ENCODE measurements at regions not wholly inside any gene's neighbourhood (a gene's known extent, or its start where the extent isn't known, plus 50 kb on each side); places are given as distances from the start of the nearest gene placed in this dataset.

DNA sequence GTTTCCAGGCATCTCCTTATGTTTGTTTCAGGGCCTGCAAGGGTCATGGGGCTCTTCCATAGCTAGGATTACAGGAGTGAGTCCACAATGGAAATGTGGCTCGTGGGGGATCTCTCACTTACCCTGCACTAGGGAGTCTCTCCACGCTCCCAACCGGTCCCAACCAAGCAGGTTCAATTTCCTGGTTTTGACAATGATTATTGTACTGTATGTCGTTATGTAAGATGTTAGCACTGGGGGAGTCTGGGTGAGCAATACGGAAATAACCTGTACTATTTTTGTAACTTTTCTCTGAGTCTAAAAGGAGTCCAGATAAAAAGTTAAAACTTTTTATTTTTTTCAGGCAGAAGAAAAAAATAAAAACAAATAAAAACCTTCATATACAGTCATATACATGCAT, 325.7 kb upstream of the RGS6 start:
- no peak overlapping the region for H3K27ac ChIP-seq (ENCODE audit: insufficient read depth, low read length)
- dilution Hi-C loops (cut with HindIII; ENCODE audit: low sequenced_read_pairs, unreplicated experiment), result no loop called here

More for the DNA sequence above, 325.7 kb upstream of the RGS6 start:
- no peak overlapping the region for H3K4me2 ChIP-seq (ENCODE audit: low read depth, low read length)
- no TSS peak for BruUV-seq (replicated peaks)
- POLR2A ChIA-PET (ENCODE audit: unreplicated experiment), result no interaction called here
- H3K9me3 ChIP-seq (ENCODE audit: control insufficient read depth, insufficient read depth, low read length), result no peaks in the 10 kb centered on the region
- intact Hi-C loops (cut with micrococcal nuclease), result no loop called here
- no peak overlapping the region for H2BK15ac ChIP-seq (ENCODE audit: low read depth, low read length)
- no peak overlapping the region for H3K9ac ChIP-seq (ENCODE audit: low read depth, low read length)
- no peaks in the 10 kb centered on the region for H3K27me3 ChIP-seq (ENCODE audit: control insufficient read depth, insufficient read depth, low read length)
- no peak overlapping the region for H4K8ac ChIP-seq (ENCODE audit: low read depth in 2 of 2, low read length in 2 of 2)
- WGBS, 2 experiments (ENCODE audit: extremely low coverage in 2 of 2, insufficient read length in 1 of 2), result no CpG with 5 or more reads among the region's 5 CpGs
- ATAC-seq (ENCODE audit: low read depth) (no peak), DNase-seq (no peak)
- no peak overlapping the region for H4K5ac ChIP-seq (ENCODE audit: low read depth, low read length)
- no peak overlapping the region for H2AFZ ChIP-seq (replicated peaks; ENCODE audit: low read length, poor library complexity)
- H3K56ac ChIP-seq (ENCODE audit: extremely low read depth, insufficient read depth, low read length), result no peak overlapping the region
- peaks cover 4% of the 10 kb centered on the region; the same call in 1 of the 2 replicates for H3K9me1 ChIP-seq (ENCODE audit: insufficient read depth, low read length)
- peaks cover 3% of the 10 kb centered on the region; the same call in 1 of the 2 replicates for H4K20me1 ChIP-seq (ENCODE audit: insufficient read depth, low read length)
- no peak overlapping the region for H2BK20ac ChIP-seq (ENCODE audit: low read depth, low read length)
- H3K18ac ChIP-seq (ENCODE audit: low read depth, low read length), result no peak overlapping the region
- no peak overlapping the region for H3K14ac ChIP-seq (replicated peaks; ENCODE audit: low read depth, low read length)
- H2AK5ac ChIP-seq (ENCODE audit: low read depth, low read length), result no peak overlapping the region
- peaks cover 42 to 44% of the 10 kb centered on the region in 2 experiments for H3K79me1 ChIP-seq (ENCODE audit: low read depth in 1 of 2, low read length in 2 of 2)
- CTCF ChIA-PET, result no interaction called here
- no peak overlapping the region for H2AK9ac ChIP-seq (replicated peaks; ENCODE audit: low read depth, low read length, poor library complexity)
- 0 out of 2 replicates have a peak, but pooled peaks cover 2% of the 10 kb centered on the region for H3K36me3 ChIP-seq (ENCODE audit: control insufficient read depth, insufficient read depth, low read length)
- in situ Hi-C loops (cut with MboI; ENCODE audit: low sequenced_read_pairs), result no loop called here
- no peak overlapping the region for H3K4ac ChIP-seq (ENCODE audit: low read depth, low read length)
- no peak overlapping the region for H2BK5ac ChIP-seq (ENCODE audit: low read depth, low read length, poor library complexity, severe bottlenecking)
- H2BK120ac ChIP-seq (ENCODE audit: low read depth, low read length), result no peak overlapping the region
- no peak overlapping the region for H3K4me3 ChIP-seq (ENCODE audit: insufficient read depth, low read depth, low read length)
- no peak overlapping the region for H3K23ac ChIP-seq (ENCODE audit: low read depth, low read length)
- H4K91ac ChIP-seq (ENCODE audit: insufficient read depth, low read depth, low read length), result no peak overlapping the region
- no peaks in the 10 kb centered on the region for H3K4me1 ChIP-seq (ENCODE audit: control insufficient read depth, insufficient read depth, low read length)
- TF ChIP-seq MAFK (IDR thresholded peaks at IDR 0.05; ENCODE audit: low read depth, low read length) (no peak), RAD21 (IDR thresholded peaks at IDR 0.05; ENCODE audit: low read length) (no peak), POLR2A (IDR thresholded peaks at IDR 0.05; ENCODE audit: low read depth, low read length) (no peak), RFX5 (IDR thresholded peaks at IDR 0.05; ENCODE audit: low read depth, low read length) (no peak), CEBPB (IDR thresholded peaks at IDR 0.05; ENCODE audit: low read depth, low read length) (no peak), CHD1 (IDR thresholded peaks at IDR 0.05; ENCODE audit: low read depth, low read length) (no peak), ELK1 (IDR thresholded peaks at IDR 0.05; ENCODE audit: borderline replicate concordance, low read depth, low read length) (no peak)
- TF ChIP-seq, protein P1, sequence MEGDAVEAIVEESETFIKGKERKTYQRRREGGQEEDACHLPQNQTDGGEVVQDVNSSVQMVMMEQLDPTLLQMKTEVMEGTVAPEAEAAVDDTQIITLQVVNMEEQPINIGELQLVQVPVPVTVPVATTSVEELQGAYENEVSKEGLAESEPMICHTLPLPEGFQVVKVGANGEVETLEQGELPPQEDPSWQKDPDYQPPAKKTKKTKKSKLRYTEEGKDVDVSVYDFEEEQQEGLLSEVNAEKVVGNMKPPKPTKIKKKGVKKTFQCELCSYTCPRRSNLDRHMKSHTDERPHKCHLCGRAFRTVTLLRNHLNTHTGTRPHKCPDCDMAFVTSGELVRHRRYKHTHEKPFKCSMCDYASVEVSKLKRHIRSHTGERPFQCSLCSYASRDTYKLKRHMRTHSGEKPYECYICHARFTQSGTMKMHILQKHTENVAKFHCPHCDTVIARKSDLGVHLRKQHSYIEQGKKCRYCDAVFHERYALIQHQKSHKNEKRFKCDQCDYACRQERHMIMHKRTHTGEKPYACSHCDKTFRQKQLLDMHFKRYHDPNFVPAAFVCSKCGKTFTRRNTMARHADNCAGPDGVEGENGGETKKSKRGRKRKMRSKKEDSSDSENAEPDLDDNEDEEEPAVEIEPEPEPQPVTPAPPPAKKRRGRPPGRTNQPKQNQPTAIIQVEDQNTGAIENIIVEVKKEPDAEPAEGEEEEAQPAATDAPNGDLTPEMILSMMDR (conservative IDR thresholded peaks at IDR 0.05; ENCODE audit: low read depth, low read length), result no peak
- TF ChIP-seq, protein P2, sequence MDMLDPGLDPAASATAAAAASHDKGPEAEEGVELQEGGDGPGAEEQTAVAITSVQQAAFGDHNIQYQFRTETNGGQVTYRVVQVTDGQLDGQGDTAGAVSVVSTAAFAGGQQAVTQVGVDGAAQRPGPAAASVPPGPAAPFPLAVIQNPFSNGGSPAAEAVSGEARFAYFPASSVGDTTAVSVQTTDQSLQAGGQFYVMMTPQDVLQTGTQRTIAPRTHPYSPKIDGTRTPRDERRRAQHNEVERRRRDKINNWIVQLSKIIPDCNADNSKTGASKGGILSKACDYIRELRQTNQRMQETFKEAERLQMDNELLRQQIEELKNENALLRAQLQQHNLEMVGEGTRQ (IDR thresholded peaks at IDR 0.05; ENCODE audit: low read depth, low read length), result no peak
